SW 1271 (cell line): ENCODE measurements at regions not wholly inside any gene's neighbourhood (a gene's known extent, or its start where the extent isn't known, plus 50 kb on each side); places are given as distances from the start of the nearest gene placed in this dataset.

Source experiments
- DNase-seq, 2 experiments: peaks; one replicate each; lab custom pipeline; 2025; lab: John Stamatoyannopoulos, UW

- no peak for DNase-seq
These were observed 50.5 kb upstream of the GUCY1A1 start for GRCh38 chr4:155616117-155616516.

- DNase-seq, result no peak
These were observed 51.4 kb upstream of the GUCY1A1 start for GRCh38 chr4:155615081-155615887.

- no peak for DNase-seq
These were observed 52.4 kb upstream of the GUCY1A1 start for GRCh38 chr4:155614111-155614762.

- DNase-seq, result no peak
These were observed 54.6 kb upstream of the GUCY1A1 start for GRCh38 chr4:155612074-155612473.

GRCh38 chr4:155611501-155611900 is 55.1 kb upstream of the GUCY1A1 start:
- DNase-seq, result no peak

- DNase-seq, result no peak
These were observed 56.5 kb upstream of the GUCY1A1 start for GRCh38 chr4:155610143-155610542.

- no peak for DNase-seq
These were observed 57.1 kb upstream of the GUCY1A1 start for GRCh38 chr4:155609455-155610059.

GRCh38 chr4:155608225-155608885 is 58.3 kb upstream of the GUCY1A1 start:
- no peak for DNase-seq

DNA sequence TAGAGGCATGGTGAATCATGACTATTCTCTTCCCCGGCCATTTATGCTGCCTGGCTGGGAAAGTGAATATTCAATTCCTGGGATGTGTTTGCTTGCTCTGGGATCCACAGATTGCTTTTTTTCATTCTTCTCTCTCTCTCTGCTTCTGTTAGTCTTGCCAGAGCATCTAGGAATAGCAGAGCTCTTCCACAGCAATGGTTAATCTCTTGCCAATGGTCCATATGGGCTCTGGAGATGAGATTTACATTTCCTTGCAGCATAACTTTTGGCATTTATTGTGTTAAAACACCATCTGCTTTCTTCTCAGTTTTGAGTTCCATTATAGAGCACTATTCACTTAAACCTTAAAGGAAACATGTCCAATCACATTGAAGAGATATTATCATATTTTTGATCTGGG is 59.2 kb upstream of the GUCY1A1 start:
- DNase-seq, result no peak

DNA sequence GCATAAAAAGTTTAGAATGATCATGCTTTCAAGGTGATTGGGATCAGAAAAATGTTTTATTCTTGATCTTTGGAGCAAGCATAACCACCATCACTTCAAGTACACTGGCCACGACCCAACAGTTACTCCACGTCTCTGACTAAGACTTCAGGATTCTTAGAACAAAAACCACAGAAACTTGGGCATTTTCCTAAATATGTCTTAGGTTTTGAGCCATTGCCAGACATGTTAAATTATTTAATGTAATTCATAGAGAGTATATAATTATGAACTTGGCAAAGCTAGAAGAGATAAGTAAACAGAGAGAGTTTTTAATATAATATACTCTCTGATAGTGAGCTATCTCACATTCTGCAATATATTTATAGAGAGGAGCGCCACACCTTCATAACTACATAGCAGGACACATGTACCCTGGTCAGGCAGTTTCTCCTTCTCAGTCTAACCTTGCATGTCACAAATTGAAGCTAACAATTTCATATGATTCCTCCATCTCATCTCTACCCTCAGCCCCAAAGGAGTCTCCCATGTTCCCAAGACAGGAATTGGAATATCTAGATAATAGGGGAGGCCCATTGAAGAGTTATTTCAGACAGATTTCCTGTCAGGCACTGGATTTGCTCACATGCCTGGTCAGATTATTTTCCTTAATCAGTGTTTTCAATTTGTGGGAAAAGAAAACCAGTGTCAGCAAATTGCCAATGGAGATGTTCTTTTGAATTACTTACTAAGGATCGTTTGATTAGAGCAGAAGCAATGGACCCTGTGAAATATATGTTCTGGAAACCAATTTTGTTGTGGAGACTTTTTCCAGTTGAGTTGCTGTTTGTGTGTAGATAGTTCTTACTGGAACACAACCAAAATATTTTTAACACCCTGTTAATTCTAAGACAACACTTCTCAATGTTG is 61.7 kb upstream of the GUCY1A1 start:
- peak; percentile 1 to 28 for DNase-seq

DNA sequence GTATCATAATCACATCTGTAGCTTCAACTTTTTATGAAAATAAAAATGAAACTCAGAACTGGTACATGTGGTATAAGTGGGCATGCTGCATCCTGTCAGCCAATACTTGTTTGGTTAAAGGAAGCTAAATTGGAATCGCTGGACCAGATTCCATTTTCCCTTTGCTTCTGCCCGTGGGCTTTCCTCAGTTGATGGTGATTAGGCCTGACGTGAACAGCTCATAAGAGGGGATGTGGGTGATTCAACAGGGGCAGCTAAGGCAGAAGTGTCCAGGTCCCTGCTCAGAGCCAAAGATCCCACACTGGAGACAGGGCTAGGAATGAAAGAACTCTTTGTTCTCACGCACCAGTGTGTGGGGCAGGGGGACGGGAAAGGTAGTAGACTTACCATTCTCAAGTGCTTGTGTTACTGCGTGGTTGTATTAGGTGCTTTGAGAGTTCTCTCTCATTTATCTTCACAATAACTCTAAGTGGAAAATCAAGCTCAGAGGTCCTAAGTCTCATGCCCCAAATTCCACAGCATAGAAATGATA is 63.2 kb upstream of the GUCY1A1 start:
- no peak for DNase-seq

GRCh38 chr4:155602351-155603140 is 64.1 kb upstream of the GUCY1A1 start:
- DNase-seq, result no peak

- no peak for DNase-seq
These were observed 66.4 kb upstream of the GUCY1A1 start for GRCh38 chr4:155600244-155600643.

DNA sequence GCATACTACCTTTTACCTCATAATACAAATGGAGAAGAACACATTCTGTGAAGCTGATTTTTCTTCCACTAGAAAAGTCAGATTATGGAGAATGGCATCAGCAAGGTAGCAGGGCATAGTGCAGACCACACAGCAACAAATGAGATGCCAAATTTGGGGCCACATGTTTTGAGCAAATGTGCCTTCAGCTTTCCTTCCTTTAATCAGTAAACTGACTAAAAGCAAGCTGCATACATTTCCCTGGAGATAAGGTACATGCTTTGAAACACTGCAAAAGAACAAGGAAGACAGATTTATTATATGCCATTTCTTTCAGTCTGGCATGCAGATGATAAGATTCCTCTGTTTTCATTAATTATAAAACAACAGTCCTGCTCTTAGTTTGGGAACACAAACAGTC is 67.1 kb upstream of the GUCY1A1 start:
- no peak for DNase-seq

GRCh38 chr4:155599085-155599484 is 67.6 kb upstream of the GUCY1A1 start:
- no peak for DNase-seq

DNA sequence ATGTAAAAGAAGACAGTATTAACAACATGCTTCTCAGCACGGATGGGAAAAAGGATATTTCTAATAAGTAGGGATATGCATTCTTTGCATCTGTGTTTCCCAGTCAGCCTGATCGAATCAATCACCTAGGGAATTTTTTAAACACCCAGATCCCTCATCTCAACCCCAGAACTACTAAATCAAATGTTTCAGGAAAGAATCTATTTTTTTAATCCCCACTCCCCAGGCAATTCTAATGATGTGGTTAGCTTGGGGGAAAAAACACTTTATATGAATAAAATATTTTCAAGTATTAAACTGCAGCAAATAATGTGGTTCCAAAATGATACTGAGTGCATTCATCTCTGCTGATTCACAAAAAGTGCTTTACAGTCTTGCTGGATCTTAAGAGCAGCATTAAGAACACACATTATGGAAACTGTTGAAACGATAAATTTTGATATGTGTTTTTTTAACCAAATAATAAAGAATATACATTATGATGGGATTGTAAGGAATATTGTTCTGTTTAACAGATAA is 68.7 kb upstream of the GUCY1A1 start:
- DNase-seq, result no peak

DNA sequence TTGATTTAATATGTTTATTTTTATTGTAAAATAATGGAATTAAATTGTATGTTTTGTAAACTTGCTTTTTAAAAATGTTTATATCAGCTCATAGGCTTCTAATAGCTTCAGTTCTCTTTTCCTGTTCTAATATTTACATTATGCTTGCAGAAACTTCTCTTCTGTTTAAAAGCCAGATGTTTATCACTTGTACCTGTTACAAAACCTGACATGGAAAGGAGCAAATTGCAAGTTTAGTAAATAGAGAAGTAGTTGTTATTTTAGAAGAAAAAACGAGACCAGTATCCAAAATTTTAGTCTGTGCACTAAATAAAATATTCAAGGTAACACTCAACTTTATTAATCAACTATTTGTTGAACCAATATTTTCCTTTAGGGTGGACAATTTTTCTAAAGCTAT is 69.4 kb upstream of the GUCY1A1 start:
- DNase-seq, result no peak

GRCh38 chr4:155593793-155594192 is 72.9 kb upstream of the GUCY1A1 start:
- no peak for DNase-seq

DNA sequence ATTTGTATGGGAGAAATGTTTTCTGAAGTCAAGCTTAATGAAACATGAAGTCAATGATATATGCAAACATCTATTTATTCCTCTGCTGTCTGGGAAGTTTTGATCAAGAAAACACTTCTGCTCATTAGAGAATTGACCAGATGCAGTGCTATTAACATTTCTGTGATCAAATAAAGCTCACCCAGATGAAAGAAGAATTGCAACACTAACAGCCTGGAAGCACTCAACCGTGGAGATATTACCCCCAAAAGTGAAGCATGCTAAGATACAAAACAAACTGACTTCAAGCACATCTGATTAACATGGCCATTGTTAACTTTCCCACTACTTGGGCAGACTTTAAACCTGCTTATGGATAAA is 73.7 kb upstream of the GUCY1A1 start:
- DNase-seq, result no peak

GRCh38 chr4:155592179-155592937 is 74.3 kb upstream of the GUCY1A1 start:
- DNase-seq, result no peak
